GM21717 (cell line): ENCODE measurements at regions not wholly inside any gene's neighbourhood (a gene's known extent, or its start where the extent isn't known, plus 50 kb on each side); places are given as distances from the start of the nearest gene placed in this dataset.
"Not testable (repeated sequence)": the region's sequence is repeated elsewhere in the genome, so short reads cannot be mapped to it uniquely, and the experiment has no call there.

ENCODE experiments used
- ATAC-seq: cut with Tn5 transposase; IDR thresholded peaks from one replicate; pipeline ENCODE4 v1.9.1; 2021; ENCODE audit warnings: mild to moderate bottlenecking, moderate library complexity; ENCODE audit not compliant: unreplicated experiment

- ATAC-seq: no peak
Measured at GRCh38 chrX:50967736-50968135, 57.2 kb downstream of the BMP15 start.

DNA sequence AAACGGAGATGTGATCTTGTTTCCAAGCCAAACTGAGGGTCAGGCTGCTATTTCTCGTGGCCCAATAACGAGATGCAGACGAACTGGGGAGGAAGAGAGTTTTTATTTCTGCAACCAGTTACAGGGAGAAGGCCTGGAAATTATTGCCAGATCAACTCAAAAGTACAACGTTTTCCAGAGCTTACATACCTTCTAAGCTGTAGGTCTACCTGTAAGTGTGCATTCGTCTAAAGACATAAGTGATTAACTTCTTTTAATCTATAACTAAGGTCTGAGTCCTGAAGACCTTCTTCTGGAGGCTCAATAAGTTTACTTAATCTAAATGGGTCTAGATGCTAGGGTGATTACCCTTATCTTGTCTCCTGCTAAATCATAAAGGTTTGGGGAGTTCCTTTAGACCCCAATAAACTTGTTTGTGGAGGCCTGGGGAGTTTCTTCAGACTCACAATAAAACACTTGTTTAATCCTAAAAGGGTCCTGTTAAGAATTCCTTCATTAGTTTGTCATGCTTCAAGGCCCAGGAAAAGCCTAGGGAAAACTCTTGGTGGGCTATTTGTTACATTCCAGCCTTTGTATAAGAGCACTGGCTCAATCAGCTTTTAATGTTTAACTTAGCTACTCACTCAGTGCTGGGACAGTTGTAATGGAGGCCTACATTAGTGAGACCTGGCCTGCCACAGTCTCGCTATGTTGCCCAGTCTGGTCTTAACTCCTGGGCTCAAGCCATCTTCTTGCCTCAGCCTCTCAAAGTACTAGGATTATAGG, 58.5 kb downstream of the BMP15 start:
- not testable (repeated sequence) for ATAC-seq

- peak; percentile 66 for ATAC-seq
Measured at GRCh38 chrX:50971395-50971794, 60.9 kb downstream of the BMP15 start.

- no peak for ATAC-seq
Measured at GRCh38 chrX:50973199-50973598, 62.7 kb downstream of the BMP15 start.

DNA sequence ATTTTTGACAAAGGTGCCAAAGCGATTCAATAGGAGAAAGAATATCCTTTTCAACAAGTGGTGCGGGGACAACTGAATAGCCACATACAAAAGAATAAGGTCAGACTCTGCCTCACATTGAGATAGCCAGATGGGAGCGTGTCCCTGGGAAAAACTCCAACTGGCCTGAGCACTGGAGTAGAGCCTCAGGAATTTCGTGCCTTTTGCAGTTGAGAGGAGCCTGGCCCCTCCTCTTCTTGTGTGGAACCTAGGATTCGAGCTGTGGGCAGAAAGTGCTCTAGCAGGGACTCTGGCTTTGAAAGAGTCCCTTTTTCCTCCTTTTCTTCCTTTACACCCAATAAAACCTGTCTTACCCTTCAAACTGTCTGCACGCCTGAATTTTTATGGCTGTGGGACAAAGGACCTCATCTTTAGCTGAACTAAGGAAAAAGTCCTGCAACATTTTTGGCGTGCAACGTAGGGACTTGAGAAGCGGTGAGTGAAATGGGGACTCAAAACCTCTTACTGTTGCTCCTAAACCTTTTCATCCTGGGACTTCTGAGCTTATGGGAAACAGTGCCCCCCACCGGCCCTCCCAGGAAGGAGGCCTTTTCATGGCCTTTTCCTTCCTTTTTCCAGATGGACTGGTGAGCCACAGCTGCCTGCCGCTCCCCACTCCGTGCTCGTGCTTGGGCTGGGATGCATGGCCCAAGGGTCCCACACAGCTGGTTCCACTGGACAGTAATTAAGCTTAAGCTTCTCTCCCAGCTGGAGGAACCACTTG, 68.6 kb downstream of the BMP15 start:
- ATAC-seq: no peak

DNA sequence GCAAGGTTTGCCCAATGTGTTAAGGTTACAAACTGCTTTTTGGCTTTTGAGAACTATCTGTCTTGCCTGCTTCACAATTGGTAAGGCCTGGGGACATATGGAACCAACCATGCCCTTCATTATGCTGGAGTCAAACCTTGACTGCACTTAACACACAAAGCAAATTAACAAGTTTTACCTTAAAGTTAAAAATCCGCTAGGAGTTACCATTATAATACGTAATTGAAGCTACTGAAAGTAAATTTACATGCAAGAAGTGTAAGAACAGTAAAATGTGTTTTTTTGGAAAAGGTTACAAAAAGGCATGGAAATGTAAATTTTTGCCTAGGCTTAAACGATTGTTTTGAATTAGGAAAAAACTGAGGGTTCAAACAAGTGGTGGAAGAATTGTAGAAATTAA, 69.7 kb downstream of the BMP15 start:
- ATAC-seq: no peak

- no peak for ATAC-seq
Measured at GRCh38 chrX:50988649-50989048, 78.1 kb downstream of the BMP15 start.

- ATAC-seq: no peak
Measured at GRCh38 chrX:50996930-50997329, 86.4 kb downstream of the BMP15 start.

GRCh38 chrX:51000384-51000783, 89.8 kb downstream of the BMP15 start:
- ATAC-seq: not testable (repeated sequence)

GRCh38 chrX:51001733-51002632, 91.4 kb downstream of the BMP15 start:
- ATAC-seq: not testable (repeated sequence)

- no peak for ATAC-seq
Measured at GRCh38 chrX:51006064-51006463, 95.5 kb downstream of the BMP15 start.

DNA sequence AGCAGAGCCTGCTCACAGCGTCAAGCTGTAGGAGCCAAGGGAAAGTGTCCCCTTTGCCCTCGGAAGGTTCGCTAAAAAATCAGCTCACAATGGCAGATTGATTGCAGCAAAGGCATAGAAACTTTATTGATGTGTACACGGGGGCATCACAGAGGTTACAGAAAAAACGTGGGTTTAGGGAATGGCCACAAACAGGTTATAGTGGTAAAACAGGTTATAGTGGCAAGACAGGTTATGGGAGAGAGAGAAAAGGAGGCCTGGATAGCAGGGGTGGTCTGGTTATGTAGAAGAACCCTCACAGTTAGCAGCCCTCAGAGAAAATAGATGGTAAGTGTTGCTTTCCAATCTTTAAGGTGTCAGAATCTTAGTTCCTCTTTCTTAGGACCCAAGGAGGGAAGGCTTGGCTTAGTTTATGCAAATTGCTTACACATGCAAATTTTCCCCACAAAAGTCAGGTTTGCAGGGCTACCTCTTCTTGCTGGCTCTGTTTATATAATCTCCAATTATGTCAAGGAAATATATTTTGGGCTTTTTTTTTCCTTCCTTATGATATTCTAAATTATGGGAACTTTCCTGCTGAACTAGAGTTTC, 113.7 kb downstream of the BMP15 start:
- ATAC-seq: peak; percentile 80

DNA sequence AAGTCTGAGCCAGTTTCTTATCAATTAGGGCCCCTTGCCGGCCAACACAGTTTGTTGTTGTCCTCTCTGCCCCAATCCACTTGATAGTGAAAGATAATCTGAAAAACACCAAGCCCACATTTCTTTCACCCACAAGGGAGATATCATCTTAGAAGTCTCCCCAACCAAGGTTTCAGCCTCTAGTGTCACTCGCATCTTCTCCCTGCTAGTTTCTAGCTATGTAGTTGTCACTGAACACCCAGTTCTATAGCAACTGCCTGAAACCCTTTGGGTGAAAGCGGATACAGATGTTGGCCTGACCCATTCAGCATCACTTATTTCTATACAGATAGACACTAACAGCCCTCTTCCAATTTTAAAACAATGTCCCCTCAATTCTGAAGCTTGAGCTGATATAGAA, 116.3 kb downstream of the BMP15 start:
- ATAC-seq: no peak

DNA sequence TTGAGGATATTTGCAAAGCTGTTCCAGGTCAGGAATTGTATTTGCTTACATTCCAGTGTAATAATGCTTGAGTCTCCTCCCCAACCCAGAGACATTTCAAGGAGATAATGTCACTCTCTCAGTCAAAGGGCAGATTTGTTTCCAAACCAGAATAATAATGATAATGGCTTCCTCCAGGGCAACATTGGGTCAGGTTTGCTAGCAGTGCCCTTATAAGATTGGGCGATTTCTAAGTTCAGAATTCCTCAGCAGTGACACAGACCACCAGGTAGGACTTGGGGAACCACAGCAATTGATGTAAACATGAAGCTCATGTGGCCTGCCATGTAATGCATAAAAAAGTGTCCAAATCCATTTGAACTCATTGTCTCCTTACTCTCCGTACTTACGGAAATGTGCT, 125.2 kb downstream of the BMP15 start:
- ATAC-seq: no peak

- no peak for ATAC-seq
Measured at GRCh38 chrX:51047950-51048349, 137.4 kb downstream of the BMP15 start.

DNA sequence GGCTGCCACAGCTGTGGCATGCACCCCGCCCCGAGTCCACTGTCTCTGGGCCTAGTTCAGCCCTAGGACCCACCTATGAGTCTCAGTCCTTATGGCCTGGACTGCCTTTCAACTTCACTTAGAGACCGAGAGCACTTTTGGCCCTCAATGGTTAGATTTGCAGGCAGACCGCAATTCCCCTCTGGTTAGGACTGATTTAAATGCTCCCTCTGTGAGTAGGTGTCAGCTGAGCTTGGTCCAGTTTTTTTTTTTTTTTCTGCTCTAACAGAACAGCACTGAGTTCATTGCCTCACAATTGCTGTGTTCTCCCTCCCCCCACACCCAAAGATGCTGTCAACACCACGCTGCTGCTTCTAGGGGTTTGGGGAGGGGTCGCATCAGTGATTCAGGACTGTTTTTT, 143.2 kb downstream of the BMP15 start:
- no peak for ATAC-seq

DNA sequence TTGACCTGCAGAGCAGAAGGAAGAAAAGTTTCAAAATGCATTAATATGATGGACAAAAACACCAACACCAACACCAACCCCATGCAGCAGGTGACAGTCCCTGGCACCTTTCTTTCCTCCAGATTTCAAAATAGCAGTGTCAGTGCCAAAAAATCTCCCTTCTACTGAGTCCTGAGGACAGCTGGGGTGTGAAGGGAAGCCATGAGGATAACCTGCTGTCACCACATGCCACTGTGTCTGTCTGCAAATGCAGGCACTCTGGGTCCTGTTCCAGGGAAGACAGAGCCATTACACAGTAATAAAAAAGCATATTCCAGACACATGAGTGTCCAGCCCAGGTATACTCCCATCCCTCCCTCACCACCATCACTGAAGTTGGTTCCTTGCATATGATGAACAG, 187.5 kb downstream of the BMP15 start:
- ATAC-seq: no peak

GRCh38 chrX:51119058-51119926, 208.8 kb downstream of the BMP15 start:
- ATAC-seq: not testable (repeated sequence)

DNA sequence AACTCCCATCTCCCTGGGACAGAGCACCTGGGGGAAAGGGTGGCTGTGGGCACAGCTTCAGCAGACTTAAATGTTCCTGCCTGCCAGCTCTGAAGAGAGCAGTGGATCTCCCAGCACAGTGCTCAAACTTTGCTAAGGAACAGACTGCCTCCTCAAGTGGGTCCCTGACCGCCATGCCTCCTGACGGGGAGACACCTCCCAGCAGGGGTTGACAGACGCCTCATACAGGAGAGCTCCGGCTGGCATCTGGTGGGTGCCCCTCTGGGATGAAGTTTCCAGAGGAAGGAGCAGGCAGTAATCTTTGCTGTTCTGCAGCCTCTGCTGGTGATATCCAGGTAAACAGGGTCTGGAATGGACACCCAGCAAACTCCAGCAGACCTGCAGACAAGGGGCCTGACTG, 206.9 kb upstream of the NUDT10 start:
- ATAC-seq: not testable (repeated sequence)
